GM23338 (cell line): ENCODE measurements at regions not wholly inside any gene's neighbourhood (a gene's known extent, or its start where the extent isn't known, plus 50 kb on each side); places are given as distances from the start of the nearest gene placed in this dataset.

Experiments
- ATAC-seq: fragments of 200-7000 bp; cut with Tn5 transposase; 3 replicates; pipeline ENCODE4 v1.9.1; 2020
- DNase-seq: peaks from one replicate; pipeline ENCODE4 v3.0.0-alpha.2; 2015; ENCODE audit warnings: low spot score
- H2AFZ ChIP-seq: fragments of 200-600 bp; sonication (generic); 2 replicates; pipeline ENCODE4 v1.8.0; 2016; ENCODE audit warnings: antibody characterized with exemption, mild to moderate bottlenecking, moderate library complexity
- H3F3A ChIP-seq: fragments of 200-600 bp; sonication (generic); replicated peaks from 2 replicates; pipeline ENCODE4 v1.8.0; 2017; ENCODE audit warnings: antibody characterized with exemption, mixed run types, low read depth
- H3K27ac ChIP-seq: fragments of 200-600 bp; sonication (generic); 2 replicates; pipeline ENCODE4 v1.6.1; 2016; ENCODE audit warnings: low read depth
- H3K27me3 ChIP-seq: fragments of 200-600 bp; sonication (generic); 2 replicates; pipeline ENCODE4 v1.8.0; 2016; ENCODE audit warnings: mild to moderate bottlenecking, mixed run types, moderate library complexity; ENCODE audit not compliant: insufficient read depth
- H3K36me3 ChIP-seq: fragments of 200-600 bp; sonication (generic); 2 replicates; pipeline ENCODE4 v1.8.0; 2016; ENCODE audit warnings: mild to moderate bottlenecking; ENCODE audit not compliant: insufficient read depth
- H3K4me1 ChIP-seq: fragments of 200-600 bp; sonication (generic); 2 replicates; pipeline ENCODE4 v1.8.0; 2016; ENCODE audit warnings: mild to moderate bottlenecking, moderate library complexity; ENCODE audit not compliant: insufficient read depth
- H3K4me2 ChIP-seq: fragments of 200-600 bp; sonication (generic); 2 replicates; pipeline ENCODE4 v1.7.1; 2017; ENCODE audit warnings: mixed run types
- H3K4me3 ChIP-seq: fragments of 200-600 bp; sonication (generic); 2 replicates; pipeline ENCODE4 v1.6.1; 2016; ENCODE audit warnings: mixed run types
- H3K79me2 ChIP-seq: fragments of 200-600 bp; sonication (generic); replicated peaks from 2 replicates; pipeline ENCODE4 v1.8.0; 2017; ENCODE audit warnings: mild to moderate bottlenecking; ENCODE audit not compliant: insufficient read depth
- H3K9me2 ChIP-seq: fragments of 200-600 bp; sonication (generic); 2 replicates; pipeline ENCODE4 v1.8.0; 2017; ENCODE audit not compliant: insufficient read depth
- H4K20me1 ChIP-seq: fragments of 200-600 bp; sonication (generic); replicated peaks from 2 replicates; pipeline ENCODE4 v1.8.0; 2017; ENCODE audit warnings: mild to moderate bottlenecking; ENCODE audit not compliant: insufficient read depth
- H3K27ac Mint-ChIP-seq: 2 replicates; pipeline ENCODE4 v1.8.0; 2020; ENCODE audit warnings: inconsistent platforms, mild to moderate bottlenecking, moderate library complexity, mixed read lengths
- H3K27me3 Mint-ChIP-seq: 3 replicates; pipeline ENCODE4 v1.8.0; 2022; ENCODE audit warnings: low read depth, mild to moderate bottlenecking, moderate library complexity, mixed read lengths, inconsistent platforms; ENCODE audit not compliant: insufficient read depth, poor library complexity
- H3K36me3 Mint-ChIP-seq: 3 replicates; pipeline ENCODE4 v1.8.0; 2021; ENCODE audit warnings: low read depth, mild to moderate bottlenecking, inconsistent platforms, moderate library complexity, mixed read lengths
- H3K4me1 Mint-ChIP-seq: 3 replicates; pipeline ENCODE4 v1.8.0; 2020; ENCODE audit warnings: mild to moderate bottlenecking, inconsistent platforms, mixed read lengths
- H3K4me3 Mint-ChIP-seq: 3 replicates; pipeline ENCODE4 v1.8.0; 2021; ENCODE audit warnings: moderate library complexity, mild to moderate bottlenecking, inconsistent platforms, mixed read lengths
- H3K9me3 Mint-ChIP-seq: 3 replicates; pipeline ENCODE4 v1.8.0; 2020; ENCODE audit warnings: moderate library complexity, mild to moderate bottlenecking, inconsistent platforms, mixed read lengths
- CTCF ChIP-seq, 2 experiments: fragments of 200-600 bp in 1 of 2; sonication (generic) in 1 of 2; conservative IDR thresholded peaks; 2 replicates each; pipeline versions ENCODE4 v1.5.1 to v1.6.1; 2016 to 2017; ENCODE audit warnings: antibody characterized with exemption in 2 of 2, low read depth in 2 of 2, mild to moderate bottlenecking in 2 of 2, moderate library complexity in 1 of 2
- ETS1 ChIP-seq: IDR thresholded peaks from 2 replicates; pipeline ENCODE4 v1.6.1; 2016; ENCODE audit warnings: antibody characterized with exemption
- JUNB ChIP-seq: IDR thresholded peaks from one replicate; pipeline ENCODE4 v1.6.1; 2016; ENCODE audit warnings: antibody characterized with exemption; ENCODE audit not compliant: unreplicated experiment
- STAT1 ChIP-seq: IDR thresholded peaks from one replicate; pipeline ENCODE4 v1.6.1; 2016; ENCODE audit warnings: antibody characterized with exemption; ENCODE audit not compliant: unreplicated experiment
- ZNF331 ChIP-seq: fragments of 250-450 bp; sonication (Bioruptor Pico); IDR thresholded peaks from 2 replicates; pipeline ENCODE4 v1.5.0; 2020; ENCODE audit warnings: low read depth, mild to moderate bottlenecking, moderate library complexity
- TF ChIP-seq, protein P1 (sequence below): fragments of 250-450 bp; sonication (Bioruptor Pico); IDR thresholded peaks from 2 replicates; pipeline ENCODE4 v1.5.0; 2020; ENCODE audit warnings: mild to moderate bottlenecking, moderate library complexity

DNA sequence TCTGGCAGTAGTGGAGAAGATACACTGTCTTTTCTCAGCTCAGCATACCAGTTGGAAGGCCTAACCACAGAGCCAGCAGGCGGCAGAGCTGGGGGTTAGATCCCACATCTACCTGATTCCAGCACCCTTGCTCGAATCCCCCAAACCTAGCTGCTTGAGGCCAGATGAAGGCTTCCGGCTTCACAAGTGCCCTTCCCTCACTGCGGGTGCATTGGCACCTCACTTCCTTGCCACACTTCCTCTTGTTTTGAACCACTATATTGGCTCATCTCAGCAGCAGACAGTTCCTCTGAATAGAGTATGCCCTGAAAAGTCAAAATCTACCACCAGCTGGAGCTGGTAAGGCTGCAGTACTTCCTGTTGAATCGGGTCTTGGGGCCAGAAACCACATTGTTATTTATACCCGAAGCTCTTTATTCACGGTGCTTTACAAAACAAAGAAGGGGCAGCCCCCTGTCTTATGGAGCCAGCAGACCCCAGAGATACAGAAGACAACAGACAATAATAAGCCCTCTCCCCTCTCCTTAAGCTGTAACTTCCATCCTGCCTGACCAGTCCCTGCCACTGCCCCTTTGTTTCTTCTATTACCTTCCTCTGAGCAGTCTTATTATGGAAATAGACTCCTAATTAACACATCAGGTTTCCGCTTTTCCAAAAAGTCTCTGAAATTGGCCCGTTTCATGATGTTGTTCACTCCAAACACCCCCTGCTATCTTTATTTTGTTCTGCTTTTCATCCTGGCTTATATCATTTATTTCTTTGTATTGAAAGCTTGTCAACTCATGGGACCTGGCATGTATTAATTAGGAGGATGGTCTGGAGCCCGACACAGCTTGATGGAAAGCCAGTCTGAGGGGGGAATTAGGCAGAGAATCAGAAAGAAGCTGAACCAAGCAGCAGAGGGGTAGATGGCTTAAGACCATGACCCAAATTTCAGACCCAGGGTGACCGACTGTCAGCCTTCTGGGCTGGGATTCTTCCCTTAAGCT is 233.5 kb downstream of the EFCAB11 start:
- Histone ChIP-seq H3K4me3 (no peak overlapping the region), H3K4me1 (peaks cover 30% of the 10 kb centered on the region), H3K27me3 (no peaks in the 10 kb centered on the region), H3K36me3 (no peaks in the 10 kb centered on the region), H3K27ac (peak overlapping the region; percentile 80), H2AFZ (peak overlapping the region; percentile 86), H3K9me2 (peaks cover 12% of the 10 kb centered on the region; the same call in 1 of the 2 replicates), H3K4me2 (peak overlapping the region; percentile 36), H4K20me1 (no peaks in the 10 kb centered on the region), H3F3A (peaks cover 14% of the 10 kb centered on the region; the same call in 1 of the 2 replicates), H3K79me2 (no peaks in the 10 kb centered on the region)
- peak; percentile 40 for DNase-seq
- Mint-ChIP-seq H3K4me1 (peaks cover 44% of the 10 kb centered on the region), H3K9me3 (no peaks in the 10 kb centered on the region), H3K4me3 (peak overlapping the region; percentile 9; the same call in 2 of the 3 replicates), H3K27me3 (peaks cover 2% of the 10 kb centered on the region), H3K27ac (peak overlapping the region; percentile 11; the same call in 1 of the 2 replicates), H3K36me3 (no peaks in the 10 kb centered on the region)
- TF ChIP-seq ETS1 (no peak), CTCF (conservative IDR thresholded peaks at IDR 0.05; ENCODE audit: low read depth in 2 of 2) (no peak), STAT1 (no peak), JUNB (no peak), ZNF331 (CRISPR knock-in tag) (no peak)
- TF ChIP-seq, protein P1, sequence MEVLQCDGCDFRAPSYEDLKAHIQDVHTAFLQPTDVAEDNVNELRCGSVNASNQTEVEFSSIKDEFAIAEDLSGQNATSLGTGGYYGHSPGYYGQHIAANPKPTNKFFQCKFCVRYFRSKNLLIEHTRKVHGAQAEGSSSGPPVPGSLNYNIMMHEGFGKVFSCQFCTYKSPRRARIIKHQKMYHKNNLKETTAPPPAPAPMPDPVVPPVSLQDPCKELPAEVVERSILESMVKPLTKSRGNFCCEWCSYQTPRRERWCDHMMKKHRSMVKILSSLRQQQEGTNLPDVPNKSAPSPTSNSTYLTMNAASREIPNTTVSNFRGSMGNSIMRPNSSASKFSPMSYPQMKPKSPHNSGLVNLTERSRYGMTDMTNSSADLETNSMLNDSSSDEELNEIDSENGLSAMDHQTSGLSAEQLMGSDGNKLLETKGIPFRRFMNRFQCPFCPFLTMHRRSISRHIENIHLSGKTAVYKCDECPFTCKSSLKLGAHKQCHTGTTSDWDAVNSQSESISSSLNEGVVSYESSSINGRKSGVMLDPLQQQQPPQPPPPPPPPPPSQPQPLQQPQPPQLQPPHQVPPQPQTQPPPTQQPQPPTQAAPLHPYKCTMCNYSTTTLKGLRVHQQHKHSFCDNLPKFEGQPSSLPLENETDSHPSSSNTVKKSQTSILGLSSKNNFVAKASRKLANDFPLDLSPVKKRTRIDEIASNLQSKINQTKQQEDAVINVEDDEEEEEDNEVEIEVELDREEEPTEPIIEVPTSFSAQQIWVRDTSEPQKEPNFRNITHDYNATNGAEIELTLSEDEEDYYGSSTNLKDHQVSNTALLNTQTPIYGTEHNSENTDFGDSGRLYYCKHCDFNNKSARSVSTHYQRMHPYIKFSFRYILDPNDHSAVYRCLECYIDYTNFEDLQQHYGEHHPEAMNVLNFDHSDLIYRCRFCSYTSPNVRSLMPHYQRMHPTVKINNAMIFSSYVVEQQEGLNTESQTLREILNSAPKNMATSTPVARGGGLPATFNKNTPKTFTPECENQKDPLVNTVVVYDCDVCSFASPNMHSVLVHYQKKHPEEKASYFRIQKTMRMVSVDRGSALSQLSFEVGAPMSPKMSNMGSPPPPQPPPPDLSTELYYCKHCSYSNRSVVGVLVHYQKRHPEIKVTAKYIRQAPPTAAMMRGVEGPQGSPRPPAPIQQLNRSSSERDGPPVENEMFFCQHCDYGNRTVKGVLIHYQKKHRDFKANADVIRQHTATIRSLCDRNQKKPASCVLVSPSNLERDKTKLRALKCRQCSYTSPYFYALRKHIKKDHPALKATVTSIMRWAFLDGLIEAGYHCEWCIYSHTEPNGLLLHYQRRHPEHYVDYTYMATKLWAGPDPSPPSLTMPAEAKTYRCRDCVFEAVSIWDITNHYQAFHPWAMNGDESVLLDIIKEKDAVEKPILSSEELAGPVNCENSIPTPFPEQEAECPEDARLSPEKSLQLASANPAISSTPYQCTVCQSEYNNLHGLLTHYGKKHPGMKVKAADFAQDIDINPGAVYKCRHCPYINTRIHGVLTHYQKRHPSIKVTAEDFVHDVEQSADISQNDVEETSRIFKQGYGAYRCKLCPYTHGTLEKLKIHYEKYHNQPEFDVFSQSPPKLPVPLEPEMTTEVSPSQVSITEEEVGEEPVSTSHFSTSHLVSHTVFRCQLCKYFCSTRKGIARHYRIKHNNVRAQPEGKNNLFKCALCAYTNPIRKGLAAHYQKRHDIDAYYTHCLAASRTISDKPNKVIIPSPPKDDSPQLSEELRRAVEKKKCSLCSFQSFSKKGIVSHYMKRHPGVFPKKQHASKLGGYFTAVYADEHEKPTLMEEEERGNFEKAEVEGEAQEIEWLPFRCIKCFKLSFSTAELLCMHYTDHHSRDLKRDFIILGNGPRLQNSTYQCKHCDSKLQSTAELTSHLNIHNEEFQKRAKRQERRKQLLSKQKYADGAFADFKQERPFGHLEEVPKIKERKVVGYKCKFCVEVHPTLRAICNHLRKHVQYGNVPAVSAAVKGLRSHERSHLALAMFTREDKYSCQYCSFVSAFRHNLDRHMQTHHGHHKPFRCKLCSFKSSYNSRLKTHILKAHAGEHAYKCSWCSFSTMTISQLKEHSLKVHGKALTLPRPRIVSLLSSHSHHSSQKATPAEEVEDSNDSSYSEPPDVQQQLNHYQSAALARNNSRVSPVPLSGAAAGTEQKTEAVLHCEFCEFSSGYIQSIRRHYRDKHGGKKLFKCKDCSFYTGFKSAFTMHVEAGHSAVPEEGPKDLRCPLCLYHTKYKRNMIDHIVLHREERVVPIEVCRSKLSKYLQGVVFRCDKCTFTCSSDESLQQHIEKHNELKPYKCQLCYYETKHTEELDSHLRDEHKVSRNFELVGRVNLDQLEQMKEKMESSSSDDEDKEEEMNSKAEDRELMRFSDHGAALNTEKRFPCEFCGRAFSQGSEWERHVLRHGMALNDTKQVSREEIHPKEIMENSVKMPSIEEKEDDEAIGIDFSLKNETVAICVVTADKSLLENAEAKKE (CRISPR knock-in tag): no peak
- ATAC-seq: peak; percentile 76
